Neural progenitor cell (in vitro differentiated cells): ENCODE measurements at regions not wholly inside any gene's neighbourhood (a gene's known extent, or its start where the extent isn't known, plus 50 kb on each side); places are given as distances from the start of the nearest gene placed in this dataset.
A peak's percentile ranks its signal among the peaks of the same experiment; 100 is the strongest.

Source experiments
- DNase-seq: peaks from one replicate; pipeline ENCODE4 v3.0.0-alpha.2; 2016; ENCODE audit warnings: low spot score
- H2AFZ ChIP-seq: fragments of 200-600 bp; sonication (generic); replicated peaks from 2 replicates; pipeline ENCODE4 v1.6.1; 2016; ENCODE audit warnings: antibody characterized with exemption
- H3F3A ChIP-seq: fragments of 200-600 bp; sonication (generic); 2 replicates; pipeline ENCODE4 v1.6.1; 2016; ENCODE audit warnings: antibody characterized with exemption, low read depth
- H3K27ac ChIP-seq: fragments of 200-600 bp; sonication (generic); 2 replicates; pipeline ENCODE4 v1.5.1; 2016; ENCODE audit warnings: mild to moderate bottlenecking
- H3K27me3 ChIP-seq: fragments of 200-600 bp; sonication (generic); 2 replicates; pipeline ENCODE4 v1.6.1; 2016; ENCODE audit warnings: mild to moderate bottlenecking, moderate library complexity
- H3K36me3 ChIP-seq: fragments of 200-600 bp; sonication (generic); 2 replicates; pipeline ENCODE4 v1.5.1; 2016
- H3K4me1 ChIP-seq: fragments of 200-600 bp; sonication (generic); 2 replicates; pipeline ENCODE4 v1.6.1; 2016; ENCODE audit warnings: mixed run types
- H3K4me2 ChIP-seq: fragments of 200-600 bp; sonication (generic); 2 replicates; pipeline ENCODE4 v1.6.1; 2016
- H3K4me3 ChIP-seq: fragments of 200-600 bp; sonication (generic); 2 replicates; pipeline ENCODE4 v1.5.1; 2016
- H3K79me2 ChIP-seq: fragments of 200-600 bp; sonication (generic); 2 replicates; pipeline ENCODE4 v1.6.1; 2016; ENCODE audit warnings: low read depth
- H3K9ac ChIP-seq: fragments of 200-600 bp; sonication (generic); 2 replicates; pipeline ENCODE4 v1.6.1; 2016
- H3K9me3 ChIP-seq: fragments of 200-600 bp; sonication (generic); 2 replicates; pipeline ENCODE4 v1.5.1; 2016; ENCODE audit warnings: low read depth
- H4K20me1 ChIP-seq: fragments of 200-600 bp; sonication (generic); 2 replicates; pipeline ENCODE4 v1.6.1; 2016; ENCODE audit warnings: low read depth
- H3K27ac Mint-ChIP-seq: 3 replicates; pipeline ENCODE4 v1.8.0; 2021; ENCODE audit warnings: mixed read lengths
- H3K27me3 Mint-ChIP-seq: 2 replicates; pipeline ENCODE4 v1.8.0; 2022; ENCODE audit warnings: low read depth, mild to moderate bottlenecking, inconsistent platforms, moderate library complexity, mixed read lengths; ENCODE audit not compliant: insufficient read depth
- H3K36me3 Mint-ChIP-seq: 3 replicates; pipeline ENCODE4 v1.8.0; 2021; ENCODE audit warnings: mixed read lengths
- H3K4me1 Mint-ChIP-seq: 3 replicates; pipeline ENCODE4 v1.8.0; 2021; ENCODE audit warnings: mixed read lengths
- H3K4me3 Mint-ChIP-seq: 3 replicates; pipeline ENCODE4 v1.8.0; 2021; ENCODE audit warnings: mild to moderate bottlenecking, moderate library complexity, mixed read lengths
- H3K9me3 Mint-ChIP-seq: 3 replicates; pipeline ENCODE4 v1.8.0; 2020; ENCODE audit warnings: mixed read lengths
- CTCF ChIP-seq: fragments of 200-600 bp; sonication (generic); IDR thresholded peaks from 2 replicates; pipeline ENCODE4 v1.5.1; 2017; ENCODE audit warnings: antibody characterized with exemption, mild to moderate bottlenecking
- EZH2 ChIP-seq: fragments of 200-600 bp; sonication (generic); IDR thresholded peaks from 2 replicates; pipeline ENCODE4 v1.6.1; 2017; ENCODE audit warnings: antibody characterized with exemption, mild to moderate bottlenecking, moderate library complexity
- EZH2phosphoT487 ChIP-seq: fragments of 200-600 bp; sonication (generic); IDR thresholded peaks from 2 replicates; pipeline ENCODE4 v1.6.1; 2017; ENCODE audit warnings: antibody characterized with exemption

DNA sequence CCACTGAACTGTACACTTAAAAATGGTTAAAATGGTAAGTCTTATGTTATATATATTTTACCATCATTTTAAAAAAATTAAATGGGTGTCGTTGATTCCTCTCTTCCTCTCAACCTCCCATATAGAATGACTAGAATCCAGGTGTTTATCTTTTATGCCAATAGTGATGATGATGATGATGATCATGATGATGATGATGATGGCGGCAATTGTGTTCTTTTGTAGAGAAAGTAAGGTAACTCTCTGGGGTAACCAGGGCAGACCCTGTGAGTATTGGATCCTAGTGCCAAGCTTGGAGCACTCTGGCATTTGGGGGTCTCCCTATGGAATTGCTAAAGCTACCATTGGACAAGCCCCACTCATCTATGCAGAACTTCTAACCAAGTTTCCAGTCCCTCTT, 113.6 kb downstream of the GLI2 start:
- no peak for TF ChIP-seq EZH2
- TF ChIP-seq EZH2phosphoT487: no peak
- TF ChIP-seq CTCF: no peak
- Mint-ChIP-seq H3K27ac (no peak overlapping the region), H3K9me3 (peaks cover 10% of the 10 kb centered on the region), H3K36me3 (peaks cover 28% of the 10 kb centered on the region), H3K4me3 (no peak overlapping the region), H3K27me3 (peaks cover 2% of the 10 kb centered on the region), H3K4me1 (peaks cover 24% of the 10 kb centered on the region)
- Histone ChIP-seq H3K27ac (no peak overlapping the region), H2AFZ (no peak overlapping the region), H3K4me3 (no peak overlapping the region), H3K79me2 (peaks cover 19% of the 10 kb centered on the region), H3K4me2 (no peak overlapping the region), H3K27me3 (no peaks in the 10 kb centered on the region), H3K36me3 (no peaks in the 10 kb centered on the region), H3K9ac (no peak overlapping the region), H4K20me1 (peaks cover 87% of the 10 kb centered on the region), H3F3A (no peaks in the 10 kb centered on the region), H3K4me1 (peaks cover 22% of the 10 kb centered on the region), H3K9me3 (no peaks in the 10 kb centered on the region)
- DNase-seq: no peak

GRCh38 chr2:120850551-120850950, 114.9 kb downstream of the GLI2 start:
- no peaks in the 10 kb centered on the region for H3K27me3 Mint-ChIP-seq

DNA sequence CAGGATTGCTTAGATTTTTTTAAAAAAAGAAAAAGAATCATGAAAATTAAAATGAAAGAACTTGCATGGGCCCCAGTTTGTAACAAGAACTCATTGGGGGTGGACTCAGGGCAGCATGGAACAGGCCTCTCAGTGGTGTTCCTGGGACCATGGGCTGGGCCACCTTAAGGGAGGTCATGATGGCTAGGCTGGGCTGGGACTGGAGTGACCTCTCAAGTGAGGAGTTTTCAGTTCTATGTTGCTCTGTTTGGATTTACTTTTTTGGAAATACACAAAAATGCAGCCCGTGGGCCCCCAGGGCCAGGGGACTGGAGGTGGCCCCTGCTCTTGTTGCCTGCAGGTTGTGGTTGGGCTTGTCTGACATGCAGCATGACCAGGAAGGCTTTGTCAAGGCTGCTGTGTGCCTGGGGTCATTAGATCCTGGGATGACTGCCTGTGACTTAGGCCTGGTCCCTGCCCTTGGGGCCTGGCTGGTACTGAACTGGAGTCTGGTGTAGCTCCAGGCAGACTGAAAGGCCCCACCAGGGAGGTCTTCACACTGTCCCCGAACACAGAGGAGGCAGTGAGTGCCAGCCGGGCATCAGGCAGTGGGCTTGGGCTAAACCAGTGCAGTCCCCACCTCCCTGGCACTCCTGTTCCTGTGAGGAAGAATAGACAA, 115.6 kb downstream of the GLI2 start:
- H3K79me2 ChIP-seq: peaks cover 5% of the 10 kb centered on the region
- no peak overlapping the region for H3K4me3 ChIP-seq
- no peaks in the 10 kb centered on the region for H3K36me3 ChIP-seq
- no peak for DNase-seq
- TF ChIP-seq EZH2phosphoT487: no peak
- TF ChIP-seq CTCF: no peak
- no peak for TF ChIP-seq EZH2
- peaks cover 87% of the 10 kb centered on the region for H4K20me1 ChIP-seq
- H2AFZ ChIP-seq: no peak overlapping the region
- Mint-ChIP-seq H3K9me3 (peaks cover 10% of the 10 kb centered on the region), H3K27ac (peak overlapping the region; percentile 14), H3K27me3 (peaks cover 2% of the 10 kb centered on the region), H3K4me1 (peaks cover 39% of the 10 kb centered on the region), H3K36me3 (peaks cover 28% of the 10 kb centered on the region), H3K4me3 (no peak overlapping the region)
- no peak overlapping the region for H3K4me2 ChIP-seq
- H3K9me3 ChIP-seq: no peaks in the 10 kb centered on the region
- H3K9ac ChIP-seq: no peak overlapping the region
- peaks cover 20% of the 10 kb centered on the region for H3K4me1 ChIP-seq
- H3K27ac ChIP-seq: no peak overlapping the region
- peaks cover 3% of the 10 kb centered on the region for H3F3A ChIP-seq
- H3K27me3 ChIP-seq: no peaks in the 10 kb centered on the region

More at GRCh38 chr2:120850551-120850950, 114.9 kb downstream of the GLI2 start:
- H3K9me3 Mint-ChIP-seq: peaks cover 10% of the 10 kb centered on the region
- H3K27ac ChIP-seq: no peak overlapping the region
- H3K36me3 ChIP-seq: no peaks in the 10 kb centered on the region
- peaks cover 28% of the 10 kb centered on the region for H3K36me3 Mint-ChIP-seq
- no peak overlapping the region for H3K4me2 ChIP-seq
- H3K27ac Mint-ChIP-seq: peak overlapping the region; percentile 48
- no peaks in the 10 kb centered on the region for H3K27me3 ChIP-seq
- no peaks in the 10 kb centered on the region for H3K9me3 ChIP-seq
- peaks cover 3% of the 10 kb centered on the region for H3F3A ChIP-seq
- no peak overlapping the region for H3K9ac ChIP-seq
- no peak for DNase-seq
- H3K79me2 ChIP-seq: peaks cover 8% of the 10 kb centered on the region
- H3K4me3 ChIP-seq: no peak overlapping the region
- H3K4me3 Mint-ChIP-seq: no peak overlapping the region
- TF ChIP-seq EZH2phosphoT487 (no peak), EZH2 (no peak), CTCF (no peak)
- peaks cover 22% of the 10 kb centered on the region for H3K4me1 ChIP-seq
- H4K20me1 ChIP-seq: peaks cover 87% of the 10 kb centered on the region
- no peak overlapping the region for H2AFZ ChIP-seq
- H3K4me1 Mint-ChIP-seq: peaks cover 35% of the 10 kb centered on the region
